Fibroblast of lung (primary cell): ENCODE measurements at regions not wholly inside any gene's neighbourhood (a gene's known extent, or its start where the extent isn't known, plus 50 kb on each side); places are given as distances from the start of the nearest gene placed in this dataset.

Experiments used
- DNase-seq, 2 donors: peaks; one replicate each; pipeline versions ENCODE4 v3.0.0 to v3.0.0-alpha.2; 2010; ENCODE audit warnings: low read depth in 2 of 2
- H2AFZ ChIP-seq: 2 replicates; pipeline ENCODE4 v1.5.1; 2012; ENCODE audit warnings: low read length, control low read depth, inconsistent platforms
- H3K27ac ChIP-seq: 2 replicates; pipeline ENCODE4 v1.5.1; 2011; ENCODE audit warnings: low read length, control low read depth; ENCODE audit not compliant: insufficient read depth
- H3K27me3 ChIP-seq: 2 replicates; pipeline ENCODE4 v1.5.1; 2011; ENCODE audit warnings: mild to moderate bottlenecking, low read length; ENCODE audit not compliant: control insufficient read depth, insufficient read depth
- H3K36me3 ChIP-seq: 2 replicates; pipeline ENCODE4 v1.5.1; 2011; ENCODE audit warnings: low read length; ENCODE audit not compliant: control insufficient read depth, insufficient read depth
- H3K4me1 ChIP-seq: 2 replicates; pipeline ENCODE4 v1.5.1; 2011; ENCODE audit warnings: low read length; ENCODE audit not compliant: control insufficient read depth, insufficient read depth; ENCODE audit errors: extremely low read depth
- H3K4me2 ChIP-seq: 2 replicates; pipeline ENCODE4 v1.5.1; 2011; ENCODE audit warnings: low read length, control low read depth; ENCODE audit not compliant: insufficient read depth; ENCODE audit errors: extremely low read depth
- H3K4me3 ChIP-seq, 4 experiments: fragments of 200-600 bp in 1 of 4; sonication (generic) in 1 of 4; replicated peaks in 1 of 4; 2 replicates each; pipeline ENCODE4 v1.5.1; 2011 to 2016; ENCODE audit warnings: low read length in 4 of 4, low read depth in 3 of 4, mild to moderate bottlenecking in 3 of 4, control low read depth in 2 of 4, inconsistent platforms in 1 of 4, mixed read lengths in 1 of 4; ENCODE audit not compliant: insufficient read depth in 1 of 4; ENCODE audit errors: control extremely low read depth in 1 of 4
- H3K79me2 ChIP-seq: 2 replicates; pipeline ENCODE4 v1.5.1; 2012; ENCODE audit warnings: mild to moderate bottlenecking, low read length, inconsistent platforms; ENCODE audit not compliant: control insufficient read depth, insufficient read depth
- H3K9ac ChIP-seq: 2 replicates; pipeline ENCODE4 v1.5.1; 2011; ENCODE audit warnings: mild to moderate bottlenecking, low read length, control low read depth; ENCODE audit not compliant: insufficient read depth
- H3K9me3 ChIP-seq: 2 replicates; pipeline ENCODE4 v1.5.1; 2012; ENCODE audit warnings: low read depth, low read length; ENCODE audit not compliant: control insufficient read depth, insufficient read depth
- H4K20me1 ChIP-seq: 2 replicates; pipeline ENCODE4 v1.5.1; 2011; ENCODE audit warnings: low read length; ENCODE audit not compliant: control insufficient read depth, insufficient read depth; ENCODE audit errors: extremely low read depth
- EZH2 ChIP-seq: IDR thresholded peaks from 2 replicates; pipeline ENCODE4 v1.5.1; 2012; ENCODE audit warnings: low read length, control low read depth, mild to moderate bottlenecking; ENCODE audit errors: missing control alignments
- TF ChIP-seq, protein P1 (sequence below), 2 donors: IDR thresholded peaks in 1 of 2; conservative IDR thresholded peaks in 1 of 2; 1 replicate in 1 of 2; 2 replicates in 1 of 2; pipeline ENCODE4 v1.5.1; 2011 to 2012; ENCODE audit warnings: low read length in 2 of 2, control low read depth in 1 of 2, inconsistent platforms in 1 of 2, low read depth in 1 of 2, mild to moderate bottlenecking in 1 of 2

DNA sequence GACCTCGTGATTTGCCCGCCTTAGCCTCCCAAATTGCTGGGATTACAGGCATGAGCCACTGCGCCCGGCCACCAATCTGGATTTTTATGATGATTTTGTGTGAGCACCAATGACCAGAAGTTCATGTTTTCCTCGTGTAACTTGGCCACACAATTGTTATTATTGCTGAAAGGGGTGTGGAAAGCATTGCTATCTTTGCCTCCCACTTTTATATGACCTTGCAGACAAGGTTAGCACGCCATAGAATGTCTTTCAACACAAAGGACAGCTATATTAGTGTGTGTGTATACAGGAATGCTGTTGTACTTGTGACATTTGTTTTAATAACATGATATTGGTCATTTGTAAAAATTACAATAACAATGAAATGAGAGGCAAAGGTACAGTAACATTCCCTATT is 155.0 kb upstream of the ERCC6L2 start:
- Histone ChIP-seq H3K4me2 (no peak overlapping the region), H3K9me3 (no peaks in the 10 kb centered on the region), H4K20me1 (no peaks in the 10 kb centered on the region), H3K79me2 (no peaks in the 10 kb centered on the region), H3K27me3 (peaks cover 2% of the 10 kb centered on the region), H3K27ac (no peak overlapping the region), H3K36me3 (no peaks in the 10 kb centered on the region), H2AFZ (no peak overlapping the region), H3K4me1 (no peaks in the 10 kb centered on the region), H3K4me3 (no peak overlapping the region), H3K9ac (no peak overlapping the region)
- TF ChIP-seq EZH2 = no peak
- TF ChIP-seq, protein P1, sequence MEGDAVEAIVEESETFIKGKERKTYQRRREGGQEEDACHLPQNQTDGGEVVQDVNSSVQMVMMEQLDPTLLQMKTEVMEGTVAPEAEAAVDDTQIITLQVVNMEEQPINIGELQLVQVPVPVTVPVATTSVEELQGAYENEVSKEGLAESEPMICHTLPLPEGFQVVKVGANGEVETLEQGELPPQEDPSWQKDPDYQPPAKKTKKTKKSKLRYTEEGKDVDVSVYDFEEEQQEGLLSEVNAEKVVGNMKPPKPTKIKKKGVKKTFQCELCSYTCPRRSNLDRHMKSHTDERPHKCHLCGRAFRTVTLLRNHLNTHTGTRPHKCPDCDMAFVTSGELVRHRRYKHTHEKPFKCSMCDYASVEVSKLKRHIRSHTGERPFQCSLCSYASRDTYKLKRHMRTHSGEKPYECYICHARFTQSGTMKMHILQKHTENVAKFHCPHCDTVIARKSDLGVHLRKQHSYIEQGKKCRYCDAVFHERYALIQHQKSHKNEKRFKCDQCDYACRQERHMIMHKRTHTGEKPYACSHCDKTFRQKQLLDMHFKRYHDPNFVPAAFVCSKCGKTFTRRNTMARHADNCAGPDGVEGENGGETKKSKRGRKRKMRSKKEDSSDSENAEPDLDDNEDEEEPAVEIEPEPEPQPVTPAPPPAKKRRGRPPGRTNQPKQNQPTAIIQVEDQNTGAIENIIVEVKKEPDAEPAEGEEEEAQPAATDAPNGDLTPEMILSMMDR (conservative IDR thresholded peaks at IDR 0.05 in 1 of 2, IDR thresholded peaks at IDR 0.05 in 1 of 2; ENCODE audit: low read depth in 1 of 2, low read length in 2 of 2) = no peak
- DNase-seq = no peak

DNA sequence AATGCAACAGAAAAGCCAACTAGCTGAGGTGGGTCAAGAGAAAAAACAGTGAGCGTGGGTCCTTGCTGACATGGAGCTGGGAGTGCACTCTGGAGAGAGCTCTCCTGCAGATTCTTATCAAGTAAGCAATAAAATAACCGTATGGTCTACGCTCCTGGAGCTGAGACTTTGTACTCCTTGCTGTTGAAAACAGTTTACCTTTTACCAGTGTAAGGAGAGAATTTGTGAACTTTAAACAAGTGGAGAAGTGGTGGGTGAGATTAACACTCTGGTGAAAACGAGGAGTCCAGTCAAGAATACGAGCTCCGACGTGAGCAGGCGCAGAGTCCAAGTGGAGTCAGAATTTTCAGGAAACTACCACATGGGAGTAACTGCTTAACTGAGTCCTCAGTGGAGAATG is 156.1 kb upstream of the ERCC6L2 start:
- Histone ChIP-seq H2AFZ (no peak overlapping the region), H3K36me3 (no peaks in the 10 kb centered on the region), H3K27me3 (no peaks in the 10 kb centered on the region), H3K9ac (no peak overlapping the region), H3K4me2 (no peak overlapping the region), H3K9me3 (no peaks in the 10 kb centered on the region), H3K27ac (no peak overlapping the region), H3K4me1 (no peaks in the 10 kb centered on the region), H3K79me2 (no peaks in the 10 kb centered on the region), H3K4me3 (no peak overlapping the region), H4K20me1 (no peaks in the 10 kb centered on the region)
- no peak for TF ChIP-seq EZH2
- TF ChIP-seq, protein P1 (conservative IDR thresholded peaks at IDR 0.05 in 1 of 2, IDR thresholded peaks at IDR 0.05 in 1 of 2; ENCODE audit: low read depth in 1 of 2, low read length in 2 of 2) = no peak
- DNase-seq = no peak

DNA sequence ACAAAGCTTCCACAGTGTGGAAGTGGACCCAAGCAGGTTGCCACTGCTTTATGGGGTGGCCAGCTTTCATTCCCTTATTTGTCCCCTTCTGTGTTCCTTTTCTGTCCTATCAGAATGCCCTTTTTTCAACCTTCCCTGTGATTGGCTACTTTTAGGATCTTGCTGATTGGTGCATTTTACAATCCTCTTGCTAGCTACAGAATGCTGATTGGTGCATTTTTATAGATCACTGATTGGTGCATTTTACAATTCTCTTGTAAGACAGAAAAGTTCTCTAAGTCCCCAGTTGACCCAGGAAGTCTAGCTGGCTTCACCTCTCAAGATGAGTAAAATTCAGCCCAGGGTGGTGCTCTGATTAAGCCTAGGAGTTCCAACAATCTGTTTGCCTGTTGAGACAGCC is 157.2 kb upstream of the ERCC6L2 start:
- no peak overlapping the region for H3K4me3 ChIP-seq
- H3K27ac ChIP-seq = no peak overlapping the region
- H3K4me2 ChIP-seq = no peak overlapping the region
- no peak for DNase-seq
- H3K4me1 ChIP-seq = no peaks in the 10 kb centered on the region
- TF ChIP-seq, protein P1 (conservative IDR thresholded peaks at IDR 0.05 in 1 of 2, IDR thresholded peaks at IDR 0.05 in 1 of 2; ENCODE audit: low read depth in 1 of 2, low read length in 2 of 2) = no peak
- TF ChIP-seq EZH2 = no peak
- no peak overlapping the region for H2AFZ ChIP-seq
- H3K79me2 ChIP-seq = no peaks in the 10 kb centered on the region
- H3K9ac ChIP-seq = no peak overlapping the region
- no peaks in the 10 kb centered on the region for H3K36me3 ChIP-seq
- no peaks in the 10 kb centered on the region for H3K9me3 ChIP-seq
- H4K20me1 ChIP-seq = no peaks in the 10 kb centered on the region
- no peaks in the 10 kb centered on the region for H3K27me3 ChIP-seq
